ENCODE measurements at regions not wholly inside any gene's neighbourhood (a gene's known extent, or its start where the extent isn't known, plus 50 kb on each side); places are given as distances from the start of the nearest gene placed in this dataset.
A peak's percentile ranks its signal among the peaks of the same experiment; 100 is the strongest.

- Histone ChIP-seq H3K79me2 (ENCODE audit: insufficient read depth, low read depth) (no peaks in the 10 kb centered on the region), H3K36me3 (ENCODE audit: insufficient read depth) (no peaks in the 10 kb centered on the region), H3K4me2 (no peak overlapping the region), H3K4me1 (ENCODE audit: low read depth, poor library complexity, severe bottlenecking) (no peaks in the 10 kb centered on the region), H3K27ac (no peak overlapping the region), H2AFZ (ENCODE audit: low read depth) (no peak overlapping the region), H3K27me3 (ENCODE audit: insufficient read depth, low read depth) (no peaks in the 10 kb centered on the region), H4K20me1 (ENCODE audit: insufficient read depth) (no peaks in the 10 kb centered on the region), H3K9ac (no peak overlapping the region), H3K4me3 (IDR thresholded peaks at IDR 0.05; ENCODE audit: insufficient read depth, low read depth, low read length) (no peak overlapping the region)
- TF ChIP-seq, protein P1, sequence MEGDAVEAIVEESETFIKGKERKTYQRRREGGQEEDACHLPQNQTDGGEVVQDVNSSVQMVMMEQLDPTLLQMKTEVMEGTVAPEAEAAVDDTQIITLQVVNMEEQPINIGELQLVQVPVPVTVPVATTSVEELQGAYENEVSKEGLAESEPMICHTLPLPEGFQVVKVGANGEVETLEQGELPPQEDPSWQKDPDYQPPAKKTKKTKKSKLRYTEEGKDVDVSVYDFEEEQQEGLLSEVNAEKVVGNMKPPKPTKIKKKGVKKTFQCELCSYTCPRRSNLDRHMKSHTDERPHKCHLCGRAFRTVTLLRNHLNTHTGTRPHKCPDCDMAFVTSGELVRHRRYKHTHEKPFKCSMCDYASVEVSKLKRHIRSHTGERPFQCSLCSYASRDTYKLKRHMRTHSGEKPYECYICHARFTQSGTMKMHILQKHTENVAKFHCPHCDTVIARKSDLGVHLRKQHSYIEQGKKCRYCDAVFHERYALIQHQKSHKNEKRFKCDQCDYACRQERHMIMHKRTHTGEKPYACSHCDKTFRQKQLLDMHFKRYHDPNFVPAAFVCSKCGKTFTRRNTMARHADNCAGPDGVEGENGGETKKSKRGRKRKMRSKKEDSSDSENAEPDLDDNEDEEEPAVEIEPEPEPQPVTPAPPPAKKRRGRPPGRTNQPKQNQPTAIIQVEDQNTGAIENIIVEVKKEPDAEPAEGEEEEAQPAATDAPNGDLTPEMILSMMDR (conservative IDR thresholded peaks at IDR 0.05; ENCODE audit: low read depth, low read length): peak; percentile 55
These were observed 67.9 kb upstream of the MITF start for GRCh38 chr3:69671082-69671952.

DNA sequence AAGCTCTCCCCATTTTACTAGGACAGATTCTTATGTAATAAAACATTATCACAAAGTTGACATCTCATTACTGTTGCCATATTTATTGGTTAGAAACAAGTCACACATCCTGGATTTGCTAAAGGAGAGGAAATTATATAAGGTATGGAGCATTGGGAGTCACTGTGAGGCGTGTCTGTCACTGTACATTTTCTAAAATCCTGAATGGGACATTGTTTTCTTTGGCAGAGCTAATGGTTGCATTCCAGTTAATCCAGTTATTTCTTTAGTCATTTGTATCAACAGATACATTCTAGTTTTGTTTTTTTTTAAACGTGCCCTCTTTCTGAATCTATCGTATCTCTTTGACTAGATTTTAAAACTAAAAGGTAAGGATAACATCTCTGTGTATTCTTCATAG lies 70.2 kb upstream of the MITF start:
- TF ChIP-seq, protein P1 (conservative IDR thresholded peaks at IDR 0.05; ENCODE audit: low read depth, low read length): no peak
- H3K9ac ChIP-seq: no peak overlapping the region
- H4K20me1 ChIP-seq (ENCODE audit: insufficient read depth): no peaks in the 10 kb centered on the region
- no peak overlapping the region for H2AFZ ChIP-seq (ENCODE audit: low read depth)
- no peak overlapping the region for H3K4me3 ChIP-seq (IDR thresholded peaks at IDR 0.05; ENCODE audit: insufficient read depth, low read depth, low read length)
- H3K36me3 ChIP-seq (ENCODE audit: insufficient read depth): no peaks in the 10 kb centered on the region
- H3K4me1 ChIP-seq (ENCODE audit: low read depth, poor library complexity, severe bottlenecking): no peaks in the 10 kb centered on the region
- H3K79me2 ChIP-seq (ENCODE audit: insufficient read depth, low read depth): no peaks in the 10 kb centered on the region
- no peak overlapping the region for H3K4me2 ChIP-seq
- H3K27ac ChIP-seq: no peak overlapping the region
- H3K27me3 ChIP-seq (ENCODE audit: insufficient read depth, low read depth): no peaks in the 10 kb centered on the region

DNA sequence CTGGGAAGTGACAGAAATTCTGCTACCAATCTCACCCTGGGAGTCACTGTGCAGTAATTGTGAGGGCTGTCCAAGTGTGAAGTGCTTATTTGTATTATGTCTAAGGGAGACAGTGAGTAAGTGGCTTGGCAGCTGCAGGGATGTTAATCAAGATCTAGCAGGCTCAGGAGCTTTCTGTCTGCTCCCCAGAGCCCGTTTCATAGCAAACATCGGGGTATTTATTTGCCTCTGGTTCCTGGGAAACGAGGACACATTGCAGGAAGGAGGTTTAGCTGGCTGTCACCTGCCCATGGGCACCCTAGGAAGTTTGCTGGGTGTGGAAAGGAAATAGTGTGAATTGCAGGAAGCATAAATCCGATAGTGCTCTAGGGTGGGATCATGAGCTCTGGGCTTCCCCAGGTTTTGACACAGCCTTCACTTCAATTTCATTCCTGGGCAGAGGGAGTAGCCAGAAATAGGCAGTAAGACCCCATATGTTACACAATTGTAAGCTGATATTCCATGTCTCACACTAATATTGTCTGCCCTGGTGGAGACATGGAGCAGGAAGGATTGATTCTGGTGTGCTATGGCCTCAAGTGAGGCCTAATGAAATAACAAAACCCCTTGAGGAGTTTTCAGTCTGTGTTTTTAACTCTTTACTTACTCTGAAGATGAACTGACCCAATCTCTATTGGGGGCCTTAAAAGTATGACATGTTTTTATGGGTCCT lies 74.1 kb upstream of the MITF start:
- H2AFZ ChIP-seq (ENCODE audit: low read depth): no peak overlapping the region
- TF ChIP-seq, protein P1 (conservative IDR thresholded peaks at IDR 0.05; ENCODE audit: low read depth, low read length): no peak
- H3K27ac ChIP-seq: no peak overlapping the region
- H3K79me2 ChIP-seq (ENCODE audit: insufficient read depth, low read depth): no peaks in the 10 kb centered on the region
- no peaks in the 10 kb centered on the region for H4K20me1 ChIP-seq (ENCODE audit: insufficient read depth)
- H3K36me3 ChIP-seq (ENCODE audit: insufficient read depth): no peaks in the 10 kb centered on the region
- H3K9ac ChIP-seq: no peak overlapping the region
- H3K27me3 ChIP-seq (ENCODE audit: insufficient read depth, low read depth): no peaks in the 10 kb centered on the region
- no peak overlapping the region for H3K4me2 ChIP-seq
- H3K4me3 ChIP-seq (IDR thresholded peaks at IDR 0.05; ENCODE audit: insufficient read depth, low read depth, low read length): no peak overlapping the region
- H3K4me1 ChIP-seq (ENCODE audit: low read depth, poor library complexity, severe bottlenecking): no peaks in the 10 kb centered on the region

DNA sequence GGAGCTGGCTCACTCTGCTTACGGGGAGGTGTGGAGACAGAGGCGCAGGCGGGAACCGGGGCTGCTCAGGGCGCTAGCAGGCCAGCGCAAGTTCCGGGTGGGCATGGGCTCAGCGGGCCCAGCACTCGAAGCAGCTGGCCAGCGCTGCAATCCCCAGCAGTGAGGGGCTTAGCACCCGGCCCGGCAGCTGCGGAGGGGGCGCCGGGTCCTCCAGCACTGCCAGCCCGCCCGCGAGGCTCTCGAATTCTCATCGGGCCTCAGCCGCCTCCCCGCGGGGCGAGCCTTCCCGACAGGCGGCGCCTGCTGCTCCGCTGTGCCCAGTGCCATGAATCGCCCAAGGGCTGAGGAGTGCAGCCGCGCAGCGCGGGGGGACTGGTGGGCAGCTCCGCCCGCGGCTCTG lies 78.6 kb upstream of the MITF start:
- no peak overlapping the region for H3K4me2 ChIP-seq
- H3K9ac ChIP-seq: no peak overlapping the region
- H4K20me1 ChIP-seq (ENCODE audit: insufficient read depth): no peaks in the 10 kb centered on the region
- no peaks in the 10 kb centered on the region for H3K27me3 ChIP-seq (ENCODE audit: insufficient read depth, low read depth)
- H3K36me3 ChIP-seq (ENCODE audit: insufficient read depth): no peaks in the 10 kb centered on the region
- no peak overlapping the region for H3K4me3 ChIP-seq (IDR thresholded peaks at IDR 0.05; ENCODE audit: insufficient read depth, low read depth, low read length)
- no peaks in the 10 kb centered on the region for H3K4me1 ChIP-seq (ENCODE audit: low read depth, poor library complexity, severe bottlenecking)
- H2AFZ ChIP-seq (ENCODE audit: low read depth): no peak overlapping the region
- no peaks in the 10 kb centered on the region for H3K79me2 ChIP-seq (ENCODE audit: insufficient read depth, low read depth)
- H3K27ac ChIP-seq: no peak overlapping the region
- TF ChIP-seq, protein P1 (conservative IDR thresholded peaks at IDR 0.05; ENCODE audit: low read depth, low read length): no peak

Measured in KMS-11 (cell line).